ENCODE measurements at regions not wholly inside any gene's neighbourhood (a gene's known extent, or its start where the extent isn't known, plus 50 kb on each side); places are given as distances from the start of the nearest gene placed in this dataset.

- DNase-seq (ENCODE audit: low read depth in 1 of 2, low spot score in 1 of 2): no peak
Measured at GRCh38 chr10:75314570-75314969, 78.8 kb upstream of the COMTD1 start.

GRCh38 chr10:75312440-75312839 is 76.7 kb upstream of the COMTD1 start:
- no peak for TF ChIP-seq POLR2AphosphoS5 (IDR thresholded peaks at IDR 0.05; ENCODE audit: low read depth)
- TF ChIP-seq CTCF (IDR thresholded peaks at IDR 0.05; ENCODE audit: insufficient read depth, low read length): no peak
- DNase-seq (ENCODE audit: low read depth in 1 of 2, low spot score in 1 of 2): no peak
- no peaks in the 10 kb centered on the region for H3K27me3 ChIP-seq (ENCODE audit: insufficient read depth, poor library complexity, severe bottlenecking)

More at GRCh38 chr10:75314570-75314969, 78.8 kb upstream of the COMTD1 start:
- TF ChIP-seq CTCF (IDR thresholded peaks at IDR 0.05; ENCODE audit: insufficient read depth, low read length): no peak
- no peak for TF ChIP-seq GABPA (IDR thresholded peaks at IDR 0.05; ENCODE audit: low read depth)
- TF ChIP-seq SPI1 (IDR thresholded peaks at IDR 0.05; ENCODE audit: borderline replicate concordance, low read depth): no peak
- TF ChIP-seq POLR2AphosphoS5 (IDR thresholded peaks at IDR 0.05; ENCODE audit: low read depth): no peak
- TF ChIP-seq, protein P1, sequence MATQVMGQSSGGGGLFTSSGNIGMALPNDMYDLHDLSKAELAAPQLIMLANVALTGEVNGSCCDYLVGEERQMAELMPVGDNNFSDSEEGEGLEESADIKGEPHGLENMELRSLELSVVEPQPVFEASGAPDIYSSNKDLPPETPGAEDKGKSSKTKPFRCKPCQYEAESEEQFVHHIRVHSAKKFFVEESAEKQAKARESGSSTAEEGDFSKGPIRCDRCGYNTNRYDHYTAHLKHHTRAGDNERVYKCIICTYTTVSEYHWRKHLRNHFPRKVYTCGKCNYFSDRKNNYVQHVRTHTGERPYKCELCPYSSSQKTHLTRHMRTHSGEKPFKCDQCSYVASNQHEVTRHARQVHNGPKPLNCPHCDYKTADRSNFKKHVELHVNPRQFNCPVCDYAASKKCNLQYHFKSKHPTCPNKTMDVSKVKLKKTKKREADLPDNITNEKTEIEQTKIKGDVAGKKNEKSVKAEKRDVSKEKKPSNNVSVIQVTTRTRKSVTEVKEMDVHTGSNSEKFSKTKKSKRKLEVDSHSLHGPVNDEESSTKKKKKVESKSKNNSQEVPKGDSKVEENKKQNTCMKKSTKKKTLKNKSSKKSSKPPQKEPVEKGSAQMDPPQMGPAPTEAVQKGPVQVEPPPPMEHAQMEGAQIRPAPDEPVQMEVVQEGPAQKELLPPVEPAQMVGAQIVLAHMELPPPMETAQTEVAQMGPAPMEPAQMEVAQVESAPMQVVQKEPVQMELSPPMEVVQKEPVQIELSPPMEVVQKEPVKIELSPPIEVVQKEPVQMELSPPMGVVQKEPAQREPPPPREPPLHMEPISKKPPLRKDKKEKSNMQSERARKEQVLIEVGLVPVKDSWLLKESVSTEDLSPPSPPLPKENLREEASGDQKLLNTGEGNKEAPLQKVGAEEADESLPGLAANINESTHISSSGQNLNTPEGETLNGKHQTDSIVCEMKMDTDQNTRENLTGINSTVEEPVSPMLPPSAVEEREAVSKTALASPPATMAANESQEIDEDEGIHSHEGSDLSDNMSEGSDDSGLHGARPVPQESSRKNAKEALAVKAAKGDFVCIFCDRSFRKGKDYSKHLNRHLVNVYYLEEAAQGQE (IDR thresholded peaks at IDR 0.05; ENCODE audit: insufficient replicate concordance, low read depth): no peak
- Histone ChIP-seq H3K27ac (replicated peaks) (no peak overlapping the region), H3K27me3 (ENCODE audit: insufficient read depth, poor library complexity, severe bottlenecking) (no peaks in the 10 kb centered on the region), H3K4me3 (replicated peaks; ENCODE audit: insufficient read depth, low read length) (no peak overlapping the region)

GRCh38 chr10:75305675-75306074 is 69.9 kb upstream of the COMTD1 start:
- Histone ChIP-seq H3K27me3 (ENCODE audit: insufficient read depth, poor library complexity, severe bottlenecking) (no peaks in the 10 kb centered on the region), H3K27ac (replicated peaks) (no peak overlapping the region), H3K4me3 (replicated peaks; ENCODE audit: insufficient read depth, low read length) (no peak overlapping the region)
- TF ChIP-seq POLR2AphosphoS5 (IDR thresholded peaks at IDR 0.05; ENCODE audit: low read depth): no peak
- no peak for TF ChIP-seq SPI1 (IDR thresholded peaks at IDR 0.05; ENCODE audit: borderline replicate concordance, low read depth)
- TF ChIP-seq, protein P1 (IDR thresholded peaks at IDR 0.05; ENCODE audit: insufficient replicate concordance, low read depth): no peak
- TF ChIP-seq CTCF (IDR thresholded peaks at IDR 0.05; ENCODE audit: insufficient read depth, low read length): no peak
- TF ChIP-seq GABPA (IDR thresholded peaks at IDR 0.05; ENCODE audit: low read depth): no peak
- DNase-seq (ENCODE audit: low read depth in 1 of 2, low spot score in 1 of 2): no peak

More at GRCh38 chr10:75312440-75312839, 76.7 kb upstream of the COMTD1 start:
- Histone ChIP-seq H3K27ac (replicated peaks) (no peak overlapping the region), H3K4me3 (replicated peaks; ENCODE audit: insufficient read depth, low read length) (no peak overlapping the region)

DNA sequence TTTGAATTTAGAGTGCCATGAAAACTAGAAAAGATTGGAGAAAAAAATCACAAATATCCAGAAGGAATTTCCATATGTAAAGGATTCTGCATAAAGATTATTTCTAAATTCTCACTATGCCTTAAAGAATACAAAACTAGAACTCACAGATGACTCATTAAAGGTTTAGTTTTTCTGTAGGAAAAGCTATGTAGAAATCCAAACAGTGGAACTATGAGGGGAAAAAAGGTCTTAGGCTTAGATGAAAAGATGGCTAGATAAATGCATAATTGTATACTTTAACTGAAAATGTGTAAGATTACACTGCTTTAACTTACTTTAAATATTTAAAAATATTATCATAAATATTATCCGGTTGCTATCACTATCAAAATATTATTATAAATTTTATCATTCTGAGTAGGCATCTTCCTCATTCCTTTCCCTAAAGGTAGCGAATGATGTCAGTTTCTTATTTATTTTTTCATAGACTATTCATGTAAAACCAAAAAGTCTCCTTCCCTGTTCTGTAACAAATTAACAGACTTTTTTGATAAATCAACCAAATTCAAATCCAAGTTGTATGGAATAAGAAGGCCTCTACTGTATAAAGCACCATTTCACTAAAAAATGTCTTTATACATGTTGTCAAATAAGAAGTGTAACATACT is 69.1 kb upstream of the COMTD1 start:
- H3K4me3 ChIP-seq (replicated peaks; ENCODE audit: insufficient read depth, low read length): no peak overlapping the region
- no peak for DNase-seq (ENCODE audit: low read depth in 1 of 2, low spot score in 1 of 2)
- no peak for TF ChIP-seq SPI1 (IDR thresholded peaks at IDR 0.05; ENCODE audit: borderline replicate concordance, low read depth)
- TF ChIP-seq, protein P1 (IDR thresholded peaks at IDR 0.05; ENCODE audit: insufficient replicate concordance, low read depth): no peak
- TF ChIP-seq POLR2AphosphoS5 (IDR thresholded peaks at IDR 0.05; ENCODE audit: low read depth): no peak
- no peak for TF ChIP-seq GABPA (IDR thresholded peaks at IDR 0.05; ENCODE audit: low read depth)
- TF ChIP-seq CTCF (IDR thresholded peaks at IDR 0.05; ENCODE audit: insufficient read depth, low read length): no peak
- no peaks in the 10 kb centered on the region for H3K27me3 ChIP-seq (ENCODE audit: insufficient read depth, poor library complexity, severe bottlenecking)
- no peak overlapping the region for H3K27ac ChIP-seq (replicated peaks)

All from HL-60 (cell line).